ENCODE measurements at regions not wholly inside any gene's neighbourhood (a gene's known extent, or its start where the extent isn't known, plus 50 kb on each side); places are given as distances from the start of the nearest gene placed in this dataset.

DNA sequence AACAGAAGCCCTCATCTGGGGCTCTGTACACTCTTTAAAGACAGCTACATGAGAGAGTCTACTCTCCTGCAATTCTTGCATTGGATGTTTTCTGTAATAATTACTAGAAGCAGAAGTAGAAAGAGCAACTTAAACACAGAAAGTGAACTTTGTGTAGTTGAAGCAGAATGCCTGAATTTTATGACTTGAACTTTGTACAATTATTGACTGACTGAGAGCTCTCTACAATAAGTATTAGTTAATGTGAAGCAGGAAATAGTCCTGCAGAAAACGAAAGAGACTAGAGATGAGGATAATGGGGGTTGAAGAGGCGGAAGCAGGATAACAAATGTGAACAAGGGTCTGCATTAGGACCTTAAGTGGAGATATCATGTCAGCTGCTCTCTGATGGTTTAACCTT is 79.2 kb upstream of the STK39 start:
- TF ChIP-seq, protein P1, sequence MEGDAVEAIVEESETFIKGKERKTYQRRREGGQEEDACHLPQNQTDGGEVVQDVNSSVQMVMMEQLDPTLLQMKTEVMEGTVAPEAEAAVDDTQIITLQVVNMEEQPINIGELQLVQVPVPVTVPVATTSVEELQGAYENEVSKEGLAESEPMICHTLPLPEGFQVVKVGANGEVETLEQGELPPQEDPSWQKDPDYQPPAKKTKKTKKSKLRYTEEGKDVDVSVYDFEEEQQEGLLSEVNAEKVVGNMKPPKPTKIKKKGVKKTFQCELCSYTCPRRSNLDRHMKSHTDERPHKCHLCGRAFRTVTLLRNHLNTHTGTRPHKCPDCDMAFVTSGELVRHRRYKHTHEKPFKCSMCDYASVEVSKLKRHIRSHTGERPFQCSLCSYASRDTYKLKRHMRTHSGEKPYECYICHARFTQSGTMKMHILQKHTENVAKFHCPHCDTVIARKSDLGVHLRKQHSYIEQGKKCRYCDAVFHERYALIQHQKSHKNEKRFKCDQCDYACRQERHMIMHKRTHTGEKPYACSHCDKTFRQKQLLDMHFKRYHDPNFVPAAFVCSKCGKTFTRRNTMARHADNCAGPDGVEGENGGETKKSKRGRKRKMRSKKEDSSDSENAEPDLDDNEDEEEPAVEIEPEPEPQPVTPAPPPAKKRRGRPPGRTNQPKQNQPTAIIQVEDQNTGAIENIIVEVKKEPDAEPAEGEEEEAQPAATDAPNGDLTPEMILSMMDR (IDR thresholded peaks at IDR 0.05; ENCODE audit: insufficient read depth, low read depth, low read length), result no peak
- no peak for TF ChIP-seq EZH2 (IDR thresholded peaks at IDR 0.05; ENCODE audit: insufficient read depth, low read length)

All from astrocyte (in vitro differentiated cells and primary cell).